ENCODE measurements at regions not wholly inside any gene's neighbourhood (a gene's known extent, or its start where the extent isn't known, plus 50 kb on each side); places are given as distances from the start of the nearest gene placed in this dataset.

- no peak for TF ChIP-seq CTCF (IDR thresholded peaks at IDR 0.05; ENCODE audit: insufficient read depth, low read length, poor library complexity, severe bottlenecking)
- no peaks in the 10 kb centered on the region for H3K27me3 ChIP-seq (ENCODE audit: control insufficient read depth, insufficient read depth, low read length)
- H3K4me3 ChIP-seq (ENCODE audit: low read depth, low read length) = no peak overlapping the region
- H3K36me3 ChIP-seq (ENCODE audit: control insufficient read depth, insufficient read depth, low read length) = no peaks in the 10 kb centered on the region
- DNase-seq (ENCODE audit: low read depth) = no peak
Measured at GRCh38 chr14:82385048-82385447, 851.4 kb upstream of the SEL1L start.

- Histone ChIP-seq H3K27me3 (ENCODE audit: control insufficient read depth, insufficient read depth, low read length) (no peaks in the 10 kb centered on the region), H3K4me3 (ENCODE audit: low read depth, low read length) (no peak overlapping the region), H3K36me3 (ENCODE audit: control insufficient read depth, insufficient read depth, low read length) (no peaks in the 10 kb centered on the region)
- TF ChIP-seq CTCF (IDR thresholded peaks at IDR 0.05; ENCODE audit: insufficient read depth, low read length, poor library complexity, severe bottlenecking) = no peak
- DNase-seq (ENCODE audit: low read depth) = no peak
Measured at GRCh38 chr14:82387699-82388098, 854.0 kb upstream of the SEL1L start.

- TF ChIP-seq CTCF (IDR thresholded peaks at IDR 0.05; ENCODE audit: insufficient read depth, low read length, poor library complexity, severe bottlenecking) = no peak
Measured at GRCh38 chr14:82388488-82388887, 854.8 kb upstream of the SEL1L start.

GRCh38 chr14:82390586-82390985, 856.9 kb upstream of the SEL1L start:
- DNase-seq (ENCODE audit: low read depth) = no peak
- no peaks in the 10 kb centered on the region for H3K27me3 ChIP-seq (ENCODE audit: control insufficient read depth, insufficient read depth, low read length)
- no peak for TF ChIP-seq CTCF (IDR thresholded peaks at IDR 0.05; ENCODE audit: insufficient read depth, low read length, poor library complexity, severe bottlenecking)
- no peak overlapping the region for H3K4me3 ChIP-seq (ENCODE audit: low read depth, low read length)
- no peaks in the 10 kb centered on the region for H3K36me3 ChIP-seq (ENCODE audit: control insufficient read depth, insufficient read depth, low read length)

More at GRCh38 chr14:82388488-82388887, 854.8 kb upstream of the SEL1L start:
- Histone ChIP-seq H3K36me3 (ENCODE audit: control insufficient read depth, insufficient read depth, low read length) (no peaks in the 10 kb centered on the region), H3K4me3 (ENCODE audit: low read depth, low read length) (no peak overlapping the region), H3K27me3 (ENCODE audit: control insufficient read depth, insufficient read depth, low read length) (no peaks in the 10 kb centered on the region)
- DNase-seq (ENCODE audit: low read depth) = no peak

GRCh38 chr14:82394916-82395315, 861.3 kb upstream of the SEL1L start:
- no peaks in the 10 kb centered on the region for H3K36me3 ChIP-seq (ENCODE audit: control insufficient read depth, insufficient read depth, low read length)
- no peaks in the 10 kb centered on the region for H3K27me3 ChIP-seq (ENCODE audit: control insufficient read depth, insufficient read depth, low read length)
- no peak for TF ChIP-seq CTCF (IDR thresholded peaks at IDR 0.05; ENCODE audit: insufficient read depth, low read length, poor library complexity, severe bottlenecking)
- no peak for DNase-seq (ENCODE audit: low read depth)
- H3K4me3 ChIP-seq (ENCODE audit: low read depth, low read length) = no peak overlapping the region

GRCh38 chr14:82398256-82398655, 864.6 kb upstream of the SEL1L start:
- no peaks in the 10 kb centered on the region for H3K36me3 ChIP-seq (ENCODE audit: control insufficient read depth, insufficient read depth, low read length)
- H3K27me3 ChIP-seq (ENCODE audit: control insufficient read depth, insufficient read depth, low read length) = no peaks in the 10 kb centered on the region
- H3K4me3 ChIP-seq (ENCODE audit: low read depth, low read length) = no peak overlapping the region
- TF ChIP-seq CTCF (IDR thresholded peaks at IDR 0.05; ENCODE audit: insufficient read depth, low read length, poor library complexity, severe bottlenecking) = no peak
- no peak for DNase-seq (ENCODE audit: low read depth)

All from kidney epithelial cell (primary cell).